NCI-H460 (cell line): ENCODE measurements at regions not wholly inside any gene's neighbourhood (a gene's known extent, or its start where the extent isn't known, plus 50 kb on each side); places are given as distances from the start of the nearest gene placed in this dataset.

Experiments used
- DNase-seq: peaks from one replicate; pipeline ENCODE4 v3.0.0-alpha.2; 2016; ENCODE audit warnings: low read depth; ENCODE audit errors: extremely low read depth

- DNase-seq: no peak
Measured at GRCh38 chr4:180788729-180789128, 1454.5 kb upstream of the TENM3 start.

GRCh38 chr4:180789929-180790328 lies 1453.3 kb upstream of the TENM3 start:
- no peak for DNase-seq

- no peak for DNase-seq
Measured at GRCh38 chr4:180790471-180790870, 1452.7 kb upstream of the TENM3 start.

GRCh38 chr4:180792541-180792940 lies 1450.7 kb upstream of the TENM3 start:
- no peak for DNase-seq

GRCh38 chr4:180794333-180794732 lies 1448.9 kb upstream of the TENM3 start:
- DNase-seq: no peak

- no peak for DNase-seq
Measured at GRCh38 chr4:180798036-180798577, 1445.1 kb upstream of the TENM3 start.

- no peak for DNase-seq
Measured at GRCh38 chr4:180799798-180800197, 1443.4 kb upstream of the TENM3 start.

GRCh38 chr4:180805101-180805500 lies 1438.1 kb upstream of the TENM3 start:
- DNase-seq: no peak

- DNase-seq: no peak
Measured at GRCh38 chr4:180808862-180809261, 1434.3 kb upstream of the TENM3 start.

- no peak for DNase-seq
Measured at GRCh38 chr4:180809439-180809838, 1433.8 kb upstream of the TENM3 start.

GRCh38 chr4:180810581-180810980 lies 1432.6 kb upstream of the TENM3 start:
- DNase-seq: no peak

- DNase-seq: no peak
Measured at GRCh38 chr4:180811556-180811955, 1431.6 kb upstream of the TENM3 start.

GRCh38 chr4:180812783-180813182 lies 1430.4 kb upstream of the TENM3 start:
- no peak for DNase-seq

GRCh38 chr4:180814875-180815417 lies 1428.3 kb upstream of the TENM3 start:
- no peak for DNase-seq

GRCh38 chr4:180817529-180817928 lies 1425.7 kb upstream of the TENM3 start:
- DNase-seq: no peak

GRCh38 chr4:180823108-180823507 lies 1420.1 kb upstream of the TENM3 start:
- no peak for DNase-seq

- DNase-seq: no peak
Measured at GRCh38 chr4:180827232-180828009, 1415.8 kb upstream of the TENM3 start.

GRCh38 chr4:180828455-180829018 lies 1414.7 kb upstream of the TENM3 start:
- peak; percentile 15 for DNase-seq

- DNase-seq: no peak
Measured at GRCh38 chr4:180832073-180832472, 1411.1 kb upstream of the TENM3 start.

GRCh38 chr4:180840142-180840541 lies 1403.1 kb upstream of the TENM3 start:
- DNase-seq: no peak

GRCh38 chr4:180850318-180850940 lies 1392.8 kb upstream of the TENM3 start:
- DNase-seq: no peak
